ENCODE measurements at regions not wholly inside any gene's neighbourhood (a gene's known extent, or its start where the extent isn't known, plus 50 kb on each side); places are given as distances from the start of the nearest gene placed in this dataset.

DNA sequence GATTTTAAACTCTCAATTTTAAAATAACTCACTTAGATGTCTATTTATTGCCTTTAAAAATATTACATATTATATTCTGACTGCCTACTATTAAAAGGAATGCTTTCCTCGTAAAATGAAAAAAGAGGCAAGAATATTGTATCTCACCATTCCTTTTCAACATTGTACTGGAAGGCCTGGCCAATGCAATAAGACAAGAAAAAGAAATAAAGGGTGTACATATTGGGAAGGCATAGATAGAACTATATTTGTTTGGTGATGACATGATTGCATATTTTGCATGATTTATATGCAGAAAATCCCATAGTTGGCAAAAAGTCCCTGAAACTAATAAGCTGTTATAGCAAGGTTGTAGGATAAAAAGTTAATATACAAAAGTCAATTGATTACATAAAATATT, 474.6 kb upstream of the ATP2B1 start:
- Histone ChIP-seq H3K4me1 (no peaks in the 10 kb centered on the region), H3K27me3 (no peaks in the 10 kb centered on the region), H3K27ac (no peak overlapping the region), H3K4me3 (no peak overlapping the region), H3K36me3 (replicated peaks in 1 of 2; ENCODE audit: insufficient read depth in 1 of 2, low read depth in 2 of 2) (no peaks in the 10 kb centered on the region), H3K9me3 (no peaks in the 10 kb centered on the region)
- DNase-seq: no peak
- 56 to 67% methylated on average over 1 of the region's 1 CpG for WGBS, 2 donors
- intact Hi-C loops (cut with DNase I): no loop called here
- TF ChIP-seq POLR2A (IDR thresholded peaks at IDR 0.05): no peak
- TF ChIP-seq, protein P1, sequence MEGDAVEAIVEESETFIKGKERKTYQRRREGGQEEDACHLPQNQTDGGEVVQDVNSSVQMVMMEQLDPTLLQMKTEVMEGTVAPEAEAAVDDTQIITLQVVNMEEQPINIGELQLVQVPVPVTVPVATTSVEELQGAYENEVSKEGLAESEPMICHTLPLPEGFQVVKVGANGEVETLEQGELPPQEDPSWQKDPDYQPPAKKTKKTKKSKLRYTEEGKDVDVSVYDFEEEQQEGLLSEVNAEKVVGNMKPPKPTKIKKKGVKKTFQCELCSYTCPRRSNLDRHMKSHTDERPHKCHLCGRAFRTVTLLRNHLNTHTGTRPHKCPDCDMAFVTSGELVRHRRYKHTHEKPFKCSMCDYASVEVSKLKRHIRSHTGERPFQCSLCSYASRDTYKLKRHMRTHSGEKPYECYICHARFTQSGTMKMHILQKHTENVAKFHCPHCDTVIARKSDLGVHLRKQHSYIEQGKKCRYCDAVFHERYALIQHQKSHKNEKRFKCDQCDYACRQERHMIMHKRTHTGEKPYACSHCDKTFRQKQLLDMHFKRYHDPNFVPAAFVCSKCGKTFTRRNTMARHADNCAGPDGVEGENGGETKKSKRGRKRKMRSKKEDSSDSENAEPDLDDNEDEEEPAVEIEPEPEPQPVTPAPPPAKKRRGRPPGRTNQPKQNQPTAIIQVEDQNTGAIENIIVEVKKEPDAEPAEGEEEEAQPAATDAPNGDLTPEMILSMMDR (IDR thresholded peaks at IDR 0.05): no peak
- ATAC-seq: no peak

DNA sequence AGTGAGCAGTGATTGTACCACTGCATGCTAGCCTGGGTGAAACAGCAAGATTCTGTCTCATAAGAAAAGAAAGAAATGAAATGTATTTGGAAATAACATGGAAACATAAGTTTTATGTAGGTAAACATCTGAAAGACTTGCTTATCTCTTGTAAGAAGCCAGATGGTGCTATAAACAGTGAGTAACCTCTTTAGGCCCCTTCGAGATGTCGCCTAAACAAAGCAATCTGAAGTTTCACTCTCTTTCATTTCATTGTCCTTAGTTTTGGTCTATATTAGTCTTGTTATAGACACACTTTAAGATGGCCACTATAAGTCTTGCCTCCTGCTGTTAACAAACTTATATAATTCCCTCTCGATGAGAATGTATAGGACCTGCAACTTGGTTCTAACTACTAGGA, 472.6 kb upstream of the ATP2B1 start:
- TF ChIP-seq POLR2A (IDR thresholded peaks at IDR 0.05): no peak
- TF ChIP-seq, protein P1 (IDR thresholded peaks at IDR 0.05): no peak
- Histone ChIP-seq H3K9me3 (no peaks in the 10 kb centered on the region), H3K4me1 (no peaks in the 10 kb centered on the region), H3K36me3 (replicated peaks in 1 of 2; ENCODE audit: insufficient read depth in 1 of 2, low read depth in 2 of 2) (no peaks in the 10 kb centered on the region), H3K27ac (no peak overlapping the region), H3K4me3 (no peak overlapping the region), H3K27me3 (no peaks in the 10 kb centered on the region)
- no peak for ATAC-seq
- WGBS, 2 donors: 90 to 92% methylated on average over 3 of the region's 3 CpGs
- no peak for DNase-seq
- intact Hi-C loops (cut with DNase I): no loop called here

GRCh38 chr12:90174956-90175355, 466.3 kb upstream of the ATP2B1 start:
- TF ChIP-seq, protein P1 (IDR thresholded peaks at IDR 0.05): no peak
- TF ChIP-seq POLR2A (IDR thresholded peaks at IDR 0.05): no peak
- Histone ChIP-seq H3K4me3 (no peak overlapping the region), H3K4me1 (no peaks in the 10 kb centered on the region), H3K27ac (no peak overlapping the region), H3K36me3 (replicated peaks in 1 of 2; ENCODE audit: insufficient read depth in 1 of 2, low read depth in 2 of 2) (no peaks in the 10 kb centered on the region), H3K27me3 (no peaks in the 10 kb centered on the region), H3K9me3 (no peaks in the 10 kb centered on the region)
- intact Hi-C loops (cut with DNase I): no loop called here
- ATAC-seq (no peak), DNase-seq (no peak)
- 86 to 95% methylated on average over 1 of the region's 1 CpG for WGBS, 2 donors

DNA sequence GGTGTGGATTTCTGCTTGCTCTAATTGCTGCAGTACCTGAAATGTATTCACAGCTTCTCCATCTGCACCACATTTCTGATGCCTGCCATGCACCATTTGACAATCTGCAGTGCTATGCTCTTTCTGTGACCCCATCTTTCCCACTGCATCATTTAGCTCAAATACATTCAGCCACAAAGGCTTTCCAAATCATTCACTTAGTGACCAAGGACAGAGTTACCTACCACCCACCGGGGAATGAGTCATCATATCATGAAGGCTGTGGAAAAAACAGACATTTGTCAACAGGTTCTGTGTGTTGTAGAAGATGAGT, 465.5 kb upstream of the ATP2B1 start:
- H3K4me1 ChIP-seq: no peaks in the 10 kb centered on the region
- H3K27me3 ChIP-seq: no peaks in the 10 kb centered on the region
- WGBS, 2 donors: 35 to 38% methylated on average over 1 of the region's 1 CpG
- ATAC-seq: no peak
- H3K4me3 ChIP-seq: no peak overlapping the region
- H3K27ac ChIP-seq: no peak overlapping the region
- intact Hi-C loops (cut with DNase I): no loop called here
- TF ChIP-seq POLR2A (IDR thresholded peaks at IDR 0.05): no peak
- DNase-seq: peak in 2 of 4 donors; percentile 4 to 9
- H3K36me3 ChIP-seq (replicated peaks in 1 of 2; ENCODE audit: insufficient read depth in 1 of 2, low read depth in 2 of 2): no peaks in the 10 kb centered on the region
- no peaks in the 10 kb centered on the region for H3K9me3 ChIP-seq

- Histone ChIP-seq H3K27ac (no peak overlapping the region), H3K4me1 (no peaks in the 10 kb centered on the region), H3K27me3 (no peaks in the 10 kb centered on the region), H3K9me3 (no peaks in the 10 kb centered on the region), H3K4me3 (no peak overlapping the region), H3K36me3 (replicated peaks in 1 of 2; ENCODE audit: insufficient read depth in 1 of 2, low read depth in 2 of 2) (no peaks in the 10 kb centered on the region)
- intact Hi-C loops (cut with DNase I): no loop called here
- ATAC-seq: no peak
- DNase-seq: no peak
- TF ChIP-seq POLR2A (IDR thresholded peaks at IDR 0.05): no peak
- TF ChIP-seq, protein P1 (IDR thresholded peaks at IDR 0.05): no peak
- WGBS, 2 donors: 59 to 69% methylated on average over 2 of the region's 2 CpGs
These were observed 465.0 kb upstream of the ATP2B1 start for GRCh38 chr12:90173499-90174197.
